ENCODE measurements at regions not wholly inside any gene's neighbourhood (a gene's known extent, or its start where the extent isn't known, plus 50 kb on each side); places are given as distances from the start of the nearest gene placed in this dataset.
A peak's percentile ranks its signal among the peaks of the same experiment; 100 is the strongest.

DNA sequence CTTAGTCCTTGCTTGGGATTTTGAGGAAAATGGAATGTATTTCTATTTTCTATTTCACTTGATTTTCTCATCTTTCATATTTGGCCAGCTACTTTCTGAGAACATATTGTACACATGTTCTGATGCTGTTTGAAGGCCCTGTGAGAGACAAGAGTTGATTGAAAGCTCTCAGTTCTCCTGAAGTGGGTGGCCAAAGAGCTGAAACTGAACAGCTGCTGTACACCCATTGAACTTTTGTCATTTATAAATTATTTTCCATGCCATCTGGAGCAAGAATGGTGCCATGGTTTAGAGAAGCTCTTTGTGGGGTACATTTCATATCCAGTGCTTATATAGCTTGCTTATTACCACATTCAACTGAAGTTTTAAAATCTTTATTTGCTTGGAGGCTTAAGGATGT, 298.3 kb downstream of the PRL start:
- Histone ChIP-seq H3K4me1 (ENCODE audit: control insufficient read depth, extremely low read depth, insufficient read depth, low read length) (peaks cover 4% of the 10 kb centered on the region), H4K20me1 (ENCODE audit: control insufficient read depth, extremely low read depth, insufficient read depth, low read length) (no peaks in the 10 kb centered on the region), H2AFZ (ENCODE audit: control insufficient read depth, low read length) (peak overlapping the region; percentile 12), H3K27ac (ENCODE audit: control insufficient read depth, insufficient read depth, low read length) (no peak overlapping the region), H3K9me3 (ENCODE audit: control insufficient read depth, low read depth, low read length) (no peaks in the 10 kb centered on the region), H3K4me3 (ENCODE audit: control insufficient read depth in 2 of 3, extremely low read depth in 1 of 3, insufficient read depth in 2 of 3, low read depth in 1 of 3, low read length in 3 of 3) (no peak overlapping the region), H3K9me1 (ENCODE audit: control insufficient read depth, extremely low read depth, insufficient read depth, low read length) (no peaks in the 10 kb centered on the region), H3K79me2 (ENCODE audit: control insufficient read depth, insufficient read depth, low read length) (no peaks in the 10 kb centered on the region), H3K4me2 (ENCODE audit: control insufficient read depth, extremely low read depth, insufficient read depth, low read depth, low read length) (no peak overlapping the region), H3K36me3 (ENCODE audit: control insufficient read depth in 2 of 2, extremely low read depth in 1 of 2, insufficient read depth in 2 of 2, low read length in 2 of 2) (no peaks in the 10 kb centered on the region), H3K27me3 (ENCODE audit: control insufficient read depth, extremely low read depth, insufficient read depth, low read length) (no peaks in the 10 kb centered on the region), H3K9ac (ENCODE audit: control insufficient read depth, extremely low read depth, insufficient read depth, low read length) (no peak overlapping the region)
- DNase-seq (ENCODE audit: low read depth, low spot score): no peak
- TF ChIP-seq, protein P1, sequence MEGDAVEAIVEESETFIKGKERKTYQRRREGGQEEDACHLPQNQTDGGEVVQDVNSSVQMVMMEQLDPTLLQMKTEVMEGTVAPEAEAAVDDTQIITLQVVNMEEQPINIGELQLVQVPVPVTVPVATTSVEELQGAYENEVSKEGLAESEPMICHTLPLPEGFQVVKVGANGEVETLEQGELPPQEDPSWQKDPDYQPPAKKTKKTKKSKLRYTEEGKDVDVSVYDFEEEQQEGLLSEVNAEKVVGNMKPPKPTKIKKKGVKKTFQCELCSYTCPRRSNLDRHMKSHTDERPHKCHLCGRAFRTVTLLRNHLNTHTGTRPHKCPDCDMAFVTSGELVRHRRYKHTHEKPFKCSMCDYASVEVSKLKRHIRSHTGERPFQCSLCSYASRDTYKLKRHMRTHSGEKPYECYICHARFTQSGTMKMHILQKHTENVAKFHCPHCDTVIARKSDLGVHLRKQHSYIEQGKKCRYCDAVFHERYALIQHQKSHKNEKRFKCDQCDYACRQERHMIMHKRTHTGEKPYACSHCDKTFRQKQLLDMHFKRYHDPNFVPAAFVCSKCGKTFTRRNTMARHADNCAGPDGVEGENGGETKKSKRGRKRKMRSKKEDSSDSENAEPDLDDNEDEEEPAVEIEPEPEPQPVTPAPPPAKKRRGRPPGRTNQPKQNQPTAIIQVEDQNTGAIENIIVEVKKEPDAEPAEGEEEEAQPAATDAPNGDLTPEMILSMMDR (optimal IDR thresholded peaks at IDR 0.05 in 1 of 3, IDR thresholded peaks at IDR 0.05 in 1 of 3, conservative IDR thresholded peaks at IDR 0.05 in 1 of 3; ENCODE audit: extremely low read depth in 1 of 3, insufficient read depth in 2 of 3, low read length in 3 of 3): no peak
- peak; percentile 23 for FAIRE-seq
- dilution Hi-C loops (cut with MboI; ENCODE audit: extremely low pct_ligation_motif_present, low sequenced_read_pairs): no loop called here

DNA sequence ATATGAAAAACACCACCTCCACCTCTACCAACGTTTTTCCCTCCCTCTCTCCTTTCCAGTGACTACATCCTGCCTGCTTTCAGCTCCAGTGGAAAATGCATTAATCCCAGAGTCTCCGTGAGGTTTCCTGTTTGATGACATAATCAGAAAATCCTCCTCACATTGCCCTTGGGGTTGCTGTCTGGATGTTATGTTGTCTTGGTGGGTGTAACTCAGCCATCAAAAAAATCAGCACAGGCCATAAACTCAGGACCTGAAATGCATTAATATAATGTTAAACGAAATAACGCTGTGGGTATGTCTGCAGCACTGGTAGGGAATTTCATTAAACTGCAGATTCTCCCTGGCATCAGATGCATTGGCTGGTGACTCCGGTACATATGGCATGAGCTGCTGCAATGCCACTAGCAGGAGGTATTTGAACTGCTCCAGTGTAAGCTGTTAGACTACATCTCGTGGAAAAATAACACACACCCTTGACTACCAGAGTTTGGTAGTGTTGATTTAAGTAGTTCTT, 297.8 kb downstream of the PRL start:
- H2AFZ ChIP-seq (ENCODE audit: control insufficient read depth, low read length): peak overlapping the region; percentile 12
- H3K4me3 ChIP-seq (ENCODE audit: control insufficient read depth in 2 of 3, extremely low read depth in 1 of 3, insufficient read depth in 2 of 3, low read depth in 1 of 3, low read length in 3 of 3): no peak overlapping the region
- H3K79me2 ChIP-seq (ENCODE audit: control insufficient read depth, insufficient read depth, low read length): no peaks in the 10 kb centered on the region
- H3K4me1 ChIP-seq (ENCODE audit: control insufficient read depth, extremely low read depth, insufficient read depth, low read length): peaks cover 4% of the 10 kb centered on the region
- no peak overlapping the region for H3K9ac ChIP-seq (ENCODE audit: control insufficient read depth, extremely low read depth, insufficient read depth, low read length)
- no peaks in the 10 kb centered on the region for H3K9me3 ChIP-seq (ENCODE audit: control insufficient read depth, low read depth, low read length)
- TF ChIP-seq, protein P1 (optimal IDR thresholded peaks at IDR 0.05 in 1 of 3, IDR thresholded peaks at IDR 0.05 in 1 of 3, conservative IDR thresholded peaks at IDR 0.05 in 1 of 3; ENCODE audit: extremely low read depth in 1 of 3, insufficient read depth in 2 of 3, low read length in 3 of 3): no peak
- TF ChIP-seq EZH2 (IDR thresholded peaks at IDR 0.05; ENCODE audit: low read length): no peak
- DNase-seq (ENCODE audit: low read depth, low spot score) (no peak), FAIRE-seq (peak; percentile 48)
- dilution Hi-C loops (cut with MboI; ENCODE audit: extremely low pct_ligation_motif_present, low sequenced_read_pairs): no loop called here
- no peaks in the 10 kb centered on the region for H3K27me3 ChIP-seq (ENCODE audit: control insufficient read depth, extremely low read depth, insufficient read depth, low read length)
- no peaks in the 10 kb centered on the region for H3K36me3 ChIP-seq (ENCODE audit: control insufficient read depth in 2 of 2, extremely low read depth in 1 of 2, insufficient read depth in 2 of 2, low read length in 2 of 2)
- H3K4me2 ChIP-seq (ENCODE audit: control insufficient read depth, extremely low read depth, insufficient read depth, low read depth, low read length): no peak overlapping the region
- no peak overlapping the region for H3K27ac ChIP-seq (ENCODE audit: control insufficient read depth, insufficient read depth, low read length)
- no peaks in the 10 kb centered on the region for H4K20me1 ChIP-seq (ENCODE audit: control insufficient read depth, extremely low read depth, insufficient read depth, low read length)
- no peaks in the 10 kb centered on the region for H3K9me1 ChIP-seq (ENCODE audit: control insufficient read depth, extremely low read depth, insufficient read depth, low read length)

Measured in keratinocyte (primary cell).